ENCODE measurements at regions not wholly inside any gene's neighbourhood (a gene's known extent, or its start where the extent isn't known, plus 50 kb on each side); places are given as distances from the start of the nearest gene placed in this dataset.

DNA sequence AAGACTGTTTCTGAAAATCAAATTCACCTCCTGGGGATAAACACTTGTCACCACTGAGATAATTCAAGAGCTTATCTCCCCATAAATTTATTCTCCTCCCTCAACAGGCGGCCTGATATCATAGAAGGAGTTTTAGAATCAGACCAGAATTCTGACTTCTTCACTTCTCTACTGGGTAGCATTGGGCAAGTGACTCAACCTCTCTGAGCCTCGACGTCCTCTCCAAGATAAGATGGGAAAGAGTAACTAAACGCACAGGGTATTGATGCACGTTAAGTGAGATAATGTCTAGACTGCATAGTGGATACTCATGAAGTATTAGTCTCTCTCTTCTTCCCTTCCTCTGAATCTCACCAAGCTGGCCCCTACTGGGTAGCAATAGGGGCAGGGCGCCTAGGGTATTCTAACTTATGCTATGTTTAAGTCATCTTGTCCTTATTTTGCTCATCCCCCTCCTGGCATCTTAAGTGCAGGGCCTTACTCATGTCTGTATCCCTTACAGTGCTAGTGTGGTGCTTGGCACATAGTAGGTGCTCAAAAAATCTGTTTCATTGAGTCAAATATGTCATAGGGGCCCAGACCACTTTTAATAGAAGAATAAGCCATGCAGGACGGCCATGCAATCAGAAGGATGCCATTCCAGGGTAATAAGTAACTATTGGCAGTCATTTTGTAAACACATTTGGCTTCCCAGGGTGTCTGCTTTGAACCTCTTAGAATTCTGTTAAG is 476.4 kb upstream of the CCL2 start:
- TF ChIP-seq, protein P1, sequence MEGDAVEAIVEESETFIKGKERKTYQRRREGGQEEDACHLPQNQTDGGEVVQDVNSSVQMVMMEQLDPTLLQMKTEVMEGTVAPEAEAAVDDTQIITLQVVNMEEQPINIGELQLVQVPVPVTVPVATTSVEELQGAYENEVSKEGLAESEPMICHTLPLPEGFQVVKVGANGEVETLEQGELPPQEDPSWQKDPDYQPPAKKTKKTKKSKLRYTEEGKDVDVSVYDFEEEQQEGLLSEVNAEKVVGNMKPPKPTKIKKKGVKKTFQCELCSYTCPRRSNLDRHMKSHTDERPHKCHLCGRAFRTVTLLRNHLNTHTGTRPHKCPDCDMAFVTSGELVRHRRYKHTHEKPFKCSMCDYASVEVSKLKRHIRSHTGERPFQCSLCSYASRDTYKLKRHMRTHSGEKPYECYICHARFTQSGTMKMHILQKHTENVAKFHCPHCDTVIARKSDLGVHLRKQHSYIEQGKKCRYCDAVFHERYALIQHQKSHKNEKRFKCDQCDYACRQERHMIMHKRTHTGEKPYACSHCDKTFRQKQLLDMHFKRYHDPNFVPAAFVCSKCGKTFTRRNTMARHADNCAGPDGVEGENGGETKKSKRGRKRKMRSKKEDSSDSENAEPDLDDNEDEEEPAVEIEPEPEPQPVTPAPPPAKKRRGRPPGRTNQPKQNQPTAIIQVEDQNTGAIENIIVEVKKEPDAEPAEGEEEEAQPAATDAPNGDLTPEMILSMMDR (IDR thresholded peaks at IDR 0.05; ENCODE audit: unreplicated experiment), result no peak
- no peaks in the 10 kb centered on the region for H3K4me1 Mint-ChIP-seq (ENCODE audit: insufficient read depth, unreplicated experiment)
- intact Hi-C loops (cut with micrococcal nuclease), result loop anchor here (2.0 kb wide), 1 partner anchor 368 kb away; no protein-coding TSS in a partner anchor
- no TSS peak for BruUV-seq (replicated peaks)
- no peaks in the 10 kb centered on the region for H3K36me3 Mint-ChIP-seq (ENCODE audit: insufficient read depth, unreplicated experiment)
- no peaks in the 10 kb centered on the region for H3K27me3 Mint-ChIP-seq (ENCODE audit: insufficient read depth, unreplicated experiment)
- ChIA-PET CTCF (interaction anchor here (0.6 to 3.6 kb wide), 34 partner anchors 9 to 1500 kb away, joined by 3 to 24 read pairs (median 4); no protein-coding TSS in a partner anchor), POLR2A (no interaction called here)
- no peak overlapping the region for H3K27ac Mint-ChIP-seq (ENCODE audit: low read depth, unreplicated experiment)
- H3K9me3 Mint-ChIP-seq (ENCODE audit: unreplicated experiment), result peaks cover 21% of the 10 kb centered on the region
- no peak overlapping the region for H3K4me3 Mint-ChIP-seq (ENCODE audit: unreplicated experiment)
- DNase-seq (ENCODE audit: unreplicated experiment), result no peak

- H3K9me3 Mint-ChIP-seq (ENCODE audit: unreplicated experiment), result peaks cover 21% of the 10 kb centered on the region
- no peaks in the 10 kb centered on the region for H3K36me3 Mint-ChIP-seq (ENCODE audit: insufficient read depth, unreplicated experiment)
- no peak overlapping the region for H3K27ac Mint-ChIP-seq (ENCODE audit: low read depth, unreplicated experiment)
- intact Hi-C loops (cut with micrococcal nuclease), result loop anchor here (2.0 kb wide), 1 partner anchor 368 kb away; no protein-coding TSS in a partner anchor
- H3K4me3 Mint-ChIP-seq (ENCODE audit: unreplicated experiment), result no peak overlapping the region
- no peaks in the 10 kb centered on the region for H3K27me3 Mint-ChIP-seq (ENCODE audit: insufficient read depth, unreplicated experiment)
- ChIA-PET CTCF (interaction anchor here (0.6 to 3.6 kb wide), 31 partner anchors 8 to 1737 kb away, joined by 3 to 24 read pairs (median 4); no protein-coding TSS in a partner anchor), POLR2A (no interaction called here)
- no peaks in the 10 kb centered on the region for H3K4me1 Mint-ChIP-seq (ENCODE audit: insufficient read depth, unreplicated experiment)
- TF ChIP-seq, protein P1 (IDR thresholded peaks at IDR 0.05; ENCODE audit: unreplicated experiment), result peak; percentile 81
- BruUV-seq (replicated peaks), result no TSS peak
- DNase-seq (ENCODE audit: unreplicated experiment), result peak; percentile 30
Measured at GRCh38 chr17:33779234-33779591, 475.9 kb upstream of the CCL2 start.

DNA sequence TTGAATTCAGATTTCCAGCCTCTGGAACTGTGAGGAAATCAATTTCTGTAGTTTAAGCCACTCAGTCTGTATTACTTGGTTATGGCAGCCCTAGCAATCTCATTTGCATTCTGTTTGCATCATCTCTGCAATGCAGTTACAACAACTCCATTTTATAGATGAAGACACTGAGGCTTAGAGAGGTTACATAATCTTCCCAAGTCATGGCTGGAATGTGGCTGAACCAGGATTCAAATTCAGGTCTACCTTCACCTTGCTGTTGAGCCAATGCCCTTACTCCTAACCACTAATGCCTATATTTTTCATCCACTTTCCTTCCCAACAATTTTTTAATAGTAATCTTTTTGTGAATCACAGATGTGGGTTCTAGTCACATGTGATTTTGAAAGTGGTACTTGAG is 469.8 kb upstream of the CCL2 start:
- Mint-ChIP-seq H3K4me1 (ENCODE audit: insufficient read depth, unreplicated experiment) (no peaks in the 10 kb centered on the region), H3K4me3 (ENCODE audit: unreplicated experiment) (no peak overlapping the region), H3K27me3 (ENCODE audit: insufficient read depth, unreplicated experiment) (no peaks in the 10 kb centered on the region), H3K9me3 (ENCODE audit: unreplicated experiment) (peaks cover 40% of the 10 kb centered on the region), H3K36me3 (ENCODE audit: insufficient read depth, unreplicated experiment) (no peaks in the 10 kb centered on the region), H3K27ac (ENCODE audit: low read depth, unreplicated experiment) (no peak overlapping the region)
- ChIA-PET CTCF (no interaction called here), POLR2A (no interaction called here)
- no peak for DNase-seq (ENCODE audit: unreplicated experiment)
- TF ChIP-seq, protein P1 (IDR thresholded peaks at IDR 0.05; ENCODE audit: unreplicated experiment), result no peak
- no TSS peak for BruUV-seq (replicated peaks)
- intact Hi-C loops (cut with micrococcal nuclease), result no loop called here

DNA sequence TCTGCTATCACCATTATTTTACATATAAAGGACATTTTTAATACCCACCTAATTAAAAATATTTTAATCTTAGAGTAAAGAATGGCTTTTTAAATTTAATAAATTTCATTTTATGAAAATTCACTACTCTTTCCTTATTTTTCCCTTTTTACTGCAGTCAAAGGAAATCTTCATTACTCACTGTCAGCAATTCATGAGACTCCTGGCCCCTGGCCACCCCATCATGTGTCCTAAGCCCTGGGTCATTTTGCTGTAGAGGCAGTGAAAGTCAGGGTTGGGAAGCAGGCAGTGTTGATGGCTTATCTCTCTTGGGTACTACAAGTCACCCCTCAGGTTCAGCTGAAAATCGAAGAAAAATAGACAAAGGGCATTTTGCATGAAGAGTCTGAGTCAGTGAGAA is 468.6 kb upstream of the CCL2 start:
- Mint-ChIP-seq H3K9me3 (ENCODE audit: unreplicated experiment) (peaks cover 49% of the 10 kb centered on the region), H3K4me1 (ENCODE audit: insufficient read depth, unreplicated experiment) (no peaks in the 10 kb centered on the region), H3K4me3 (ENCODE audit: unreplicated experiment) (no peak overlapping the region), H3K36me3 (ENCODE audit: insufficient read depth, unreplicated experiment) (no peaks in the 10 kb centered on the region), H3K27me3 (ENCODE audit: insufficient read depth, unreplicated experiment) (no peaks in the 10 kb centered on the region), H3K27ac (ENCODE audit: low read depth, unreplicated experiment) (no peak overlapping the region)
- ChIA-PET CTCF (interaction anchor here (0.7 kb wide), 1 partner anchor 33 kb away, joined by 3 read pairs; no protein-coding TSS in a partner anchor), POLR2A (no interaction called here)
- TF ChIP-seq, protein P1 (IDR thresholded peaks at IDR 0.05; ENCODE audit: unreplicated experiment), result no peak
- intact Hi-C loops (cut with micrococcal nuclease), result no loop called here
- no peak for DNase-seq (ENCODE audit: unreplicated experiment)
- BruUV-seq (replicated peaks), result no TSS peak

All from MCF 10A (cell line).